Hindlimb muscle (tissue), 1 donor: ENCODE measurements at regions not wholly inside any gene's neighbourhood (a gene's known extent, or its start where the extent isn't known, plus 50 kb on each side); places are given as distances from the start of the nearest gene placed in this dataset.

Source experiments
- DNase-seq: peaks from one replicate; pipeline ENCODE4 v3.0.0-alpha.2; 2013

GRCh38 chr6:92806254-92806653 is 613.1 kb downstream of the EPHA7 start:
- DNase-seq: no peak

DNA sequence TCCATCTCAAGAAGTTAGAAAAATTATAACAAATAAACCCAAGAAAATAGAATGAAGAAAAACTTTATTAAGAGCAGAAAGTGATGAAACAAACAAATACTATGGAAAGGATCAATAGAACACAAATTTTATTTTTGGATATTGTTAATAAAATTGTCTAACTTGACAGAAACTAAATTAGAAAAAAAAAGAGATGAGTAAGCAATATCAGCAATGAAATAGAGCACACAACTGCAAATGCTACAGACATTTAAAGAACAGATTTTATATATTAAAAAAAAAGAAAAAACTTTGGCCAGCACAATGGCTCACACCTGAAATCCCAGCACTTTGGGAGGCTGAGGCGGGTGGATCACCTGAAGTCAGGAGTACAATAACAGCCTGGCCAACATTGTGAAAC is 628.0 kb downstream of the EPHA7 start:
- no peak for DNase-seq

GRCh38 chr6:92790381-92790780 is 629.0 kb downstream of the EPHA7 start:
- no peak for DNase-seq

DNA sequence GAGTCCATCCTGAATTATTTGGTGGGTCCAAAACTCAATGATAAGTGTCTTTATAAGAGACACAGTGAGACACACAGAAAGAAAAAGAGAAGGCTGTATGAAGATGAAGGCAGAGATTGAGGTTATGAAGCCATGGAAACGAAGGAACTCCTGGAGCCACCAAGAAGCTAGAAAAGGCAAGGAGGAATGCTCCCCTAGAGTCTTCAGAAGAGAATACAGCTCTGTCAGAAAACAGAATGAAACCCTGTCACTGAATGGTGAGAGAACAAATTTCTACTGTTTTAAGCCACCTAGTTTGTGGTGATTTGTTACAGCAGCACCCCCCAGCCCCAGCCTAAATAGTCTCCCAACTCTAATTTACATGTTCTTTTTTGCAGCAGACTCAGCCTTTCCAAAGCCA is 635.1 kb downstream of the EPHA7 start:
- DNase-seq: no peak

DNA sequence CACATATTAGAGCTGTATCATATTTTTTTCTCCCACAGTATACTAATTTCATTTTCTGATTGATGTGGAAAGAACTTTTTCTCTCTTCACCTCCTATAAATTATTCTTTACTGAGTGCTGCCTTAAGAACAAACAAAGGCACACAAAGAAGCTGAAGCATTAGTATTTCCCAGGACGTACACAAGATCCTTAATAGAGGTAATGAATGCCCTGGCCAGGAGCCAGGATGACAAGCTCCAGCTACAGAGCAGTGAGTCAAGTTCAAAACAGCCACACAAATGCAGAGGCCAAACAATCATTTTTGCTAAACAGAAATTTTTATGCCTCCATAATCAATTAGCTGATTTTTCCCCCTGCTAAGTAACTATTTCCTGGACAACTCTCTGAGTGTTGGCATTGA is 639.6 kb downstream of the EPHA7 start:
- DNase-seq: peak; percentile 36

GRCh38 chr6:92777146-92777740 is 642.1 kb downstream of the EPHA7 start:
- DNase-seq: peak; percentile 22

DNA sequence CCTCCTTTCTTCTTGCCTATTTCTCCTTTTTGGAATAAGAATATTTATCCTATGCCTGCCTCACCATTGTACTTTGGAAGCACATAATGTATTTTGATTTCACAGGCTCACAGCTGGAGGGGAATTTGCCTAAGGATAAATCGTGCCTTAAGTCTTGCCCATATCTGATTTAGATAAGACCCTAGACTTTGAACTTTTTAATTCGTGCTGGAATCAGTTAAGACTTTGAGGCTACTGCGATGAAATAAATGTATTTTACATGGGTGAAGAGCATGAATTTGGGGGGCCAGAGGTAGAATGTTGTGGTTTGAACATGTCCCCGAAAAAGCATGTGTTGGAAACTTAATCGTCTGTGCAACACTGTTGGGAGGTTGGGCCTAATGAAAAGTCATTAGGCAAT is 648.8 kb downstream of the EPHA7 start:
- no peak for DNase-seq

- DNase-seq: no peak
Observed at GRCh38 chr6:92767101-92767500, 652.3 kb downstream of the EPHA7 start.

DNA sequence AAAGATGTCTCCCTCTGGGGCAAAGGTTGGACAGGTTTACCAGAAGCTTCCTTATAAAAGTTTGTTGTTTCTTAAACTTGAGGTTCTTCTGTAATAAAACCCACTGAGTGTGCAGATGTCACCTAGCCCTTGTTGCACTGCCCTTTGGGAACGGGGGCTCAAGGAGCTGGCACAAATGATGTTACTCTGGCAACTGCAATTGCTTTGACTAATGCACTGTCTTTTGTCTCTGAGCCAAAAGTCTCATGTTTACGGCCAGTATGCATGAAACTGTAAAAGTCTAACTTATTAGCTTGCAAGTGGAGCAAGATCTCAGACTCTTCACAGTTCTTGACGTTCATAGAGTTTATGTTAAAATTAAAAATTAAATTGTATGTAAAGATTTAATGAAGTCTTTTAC is 655.7 kb downstream of the EPHA7 start:
- DNase-seq: no peak

DNA sequence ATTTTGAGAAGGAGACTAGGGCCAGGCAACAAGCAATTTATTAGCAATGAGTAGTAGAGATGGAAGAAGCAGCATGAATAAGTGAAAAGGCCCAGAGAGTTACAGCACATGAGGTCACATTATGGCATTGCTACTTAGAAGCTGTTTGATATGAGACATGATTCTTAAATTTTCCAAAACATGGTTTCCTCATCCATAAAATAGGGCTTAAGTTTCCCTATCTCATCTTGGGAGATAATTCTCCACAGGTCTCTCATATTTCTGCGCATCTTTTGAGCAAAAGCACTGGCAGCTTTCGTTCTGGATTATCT is 656.1 kb downstream of the EPHA7 start:
- DNase-seq: no peak

GRCh38 chr6:92762443-92763273 is 656.7 kb downstream of the EPHA7 start:
- no peak for DNase-seq

- DNase-seq: no peak
Observed at GRCh38 chr6:92759178-92759577, 660.2 kb downstream of the EPHA7 start.

GRCh38 chr6:92757925-92758324 is 661.4 kb downstream of the EPHA7 start:
- no peak for DNase-seq

- no peak for DNase-seq
Observed at GRCh38 chr6:92756912-92757311, 662.4 kb downstream of the EPHA7 start.

DNA sequence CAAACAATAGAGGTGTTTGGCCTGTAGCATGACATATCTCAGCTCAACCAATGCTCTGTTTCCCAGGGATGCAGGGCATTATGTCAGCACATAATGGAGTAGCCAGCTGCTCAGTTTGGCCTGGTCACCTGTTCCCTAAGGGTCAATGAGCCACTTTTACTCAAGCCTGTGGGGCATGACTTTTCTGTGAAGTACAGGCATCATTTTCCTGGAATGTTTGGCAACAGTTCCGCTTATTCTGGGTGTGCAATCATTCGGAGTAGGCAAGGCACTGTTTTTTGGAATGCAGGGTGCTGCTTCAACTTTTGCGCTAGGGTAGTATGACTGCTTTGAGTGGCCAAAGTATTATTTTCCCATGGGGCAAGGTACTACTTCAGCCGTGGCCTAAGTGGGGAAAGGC is 665.4 kb downstream of the EPHA7 start:
- DNase-seq: no peak

- no peak for DNase-seq
Observed at GRCh38 chr6:92752114-92752513, 667.2 kb downstream of the EPHA7 start.

GRCh38 chr6:92748131-92748530 is 671.2 kb downstream of the EPHA7 start:
- DNase-seq: no peak

DNA sequence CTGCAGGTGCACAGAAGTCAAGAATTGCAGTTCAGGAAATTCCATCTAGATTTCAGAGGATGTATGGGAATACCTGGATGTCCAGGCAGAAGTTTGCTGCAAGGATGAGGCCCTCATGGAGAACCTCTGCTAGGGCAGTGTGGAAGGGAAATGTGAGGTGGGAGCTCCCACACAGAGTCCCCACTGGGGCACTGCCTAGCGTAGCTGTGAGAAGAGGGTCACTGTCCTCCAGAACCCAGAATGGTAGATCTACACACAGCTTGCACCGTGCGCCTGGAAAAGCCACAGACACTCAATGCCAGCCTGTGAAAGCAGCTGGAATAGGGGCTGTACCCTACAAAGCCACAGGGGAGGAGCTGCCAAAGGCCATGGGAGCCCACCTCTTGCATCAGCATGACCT is 681.4 kb downstream of the EPHA7 start:
- DNase-seq: no peak

DNA sequence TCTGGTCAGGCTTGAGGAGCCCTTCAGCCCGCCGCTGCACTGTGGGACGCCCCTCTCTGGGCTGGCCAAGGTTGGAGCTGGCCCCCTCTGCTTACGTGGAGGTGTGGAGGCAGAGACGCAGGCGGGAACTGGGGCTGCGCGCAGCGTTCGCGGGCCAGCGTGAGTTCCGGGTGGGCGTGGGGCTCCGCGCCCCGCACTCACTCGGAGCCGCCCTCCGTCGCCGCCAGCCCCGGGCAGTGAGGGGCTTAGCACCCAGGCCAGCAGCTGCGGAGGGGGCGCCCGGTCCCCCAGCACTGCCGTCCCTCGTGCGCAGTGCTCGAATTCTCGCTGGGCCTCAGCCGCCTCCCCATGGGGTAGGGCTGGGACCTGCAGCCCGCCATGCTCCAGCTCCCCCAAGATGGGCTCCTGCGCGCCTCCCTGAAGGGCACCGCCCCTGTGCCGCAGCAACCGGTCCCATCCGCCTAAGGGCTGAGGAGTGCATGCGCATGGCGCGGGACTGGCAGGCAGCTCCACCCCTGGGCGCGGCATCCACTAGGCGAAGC is 695.9 kb downstream of the EPHA7 start:
- DNase-seq: no peak

DNA sequence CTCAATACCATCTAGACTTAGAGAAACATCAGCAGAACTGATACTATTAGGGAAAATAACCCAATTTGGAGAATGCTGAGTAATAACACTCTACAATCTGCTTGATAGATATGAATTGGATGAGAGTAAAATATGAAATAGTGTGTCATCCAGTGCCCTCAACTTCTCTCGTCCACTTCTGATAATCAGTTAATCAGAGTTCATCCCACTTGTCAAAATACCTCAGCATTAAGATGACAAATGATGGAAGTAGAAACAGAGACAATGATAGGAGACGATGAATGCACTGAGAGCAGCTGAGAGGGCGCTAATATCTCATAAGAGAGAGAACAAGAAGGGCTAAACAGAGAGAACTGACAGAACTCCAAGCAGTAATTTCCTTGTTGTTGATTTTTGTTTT is 699.6 kb downstream of the EPHA7 start:
- no peak for DNase-seq

DNA sequence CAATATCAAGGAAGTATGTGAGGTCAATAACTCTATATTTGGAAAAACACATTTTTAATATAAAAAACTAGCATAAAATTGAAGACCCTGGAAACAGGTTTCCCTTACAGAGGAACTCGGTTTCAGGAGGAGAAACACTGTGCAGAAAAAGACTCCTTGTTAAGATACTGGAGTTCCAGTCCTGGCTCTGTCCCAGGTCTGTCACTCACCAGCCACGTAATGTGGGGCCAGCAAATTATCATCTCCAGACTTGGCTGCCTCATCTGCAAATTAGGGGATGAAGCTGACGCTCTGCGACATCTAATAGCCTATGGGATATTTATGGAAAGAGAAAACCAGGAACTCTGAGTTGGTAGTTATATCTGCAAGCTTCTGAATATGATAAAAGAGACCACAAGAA is 702.7 kb downstream of the EPHA7 start:
- no peak for DNase-seq

DNA sequence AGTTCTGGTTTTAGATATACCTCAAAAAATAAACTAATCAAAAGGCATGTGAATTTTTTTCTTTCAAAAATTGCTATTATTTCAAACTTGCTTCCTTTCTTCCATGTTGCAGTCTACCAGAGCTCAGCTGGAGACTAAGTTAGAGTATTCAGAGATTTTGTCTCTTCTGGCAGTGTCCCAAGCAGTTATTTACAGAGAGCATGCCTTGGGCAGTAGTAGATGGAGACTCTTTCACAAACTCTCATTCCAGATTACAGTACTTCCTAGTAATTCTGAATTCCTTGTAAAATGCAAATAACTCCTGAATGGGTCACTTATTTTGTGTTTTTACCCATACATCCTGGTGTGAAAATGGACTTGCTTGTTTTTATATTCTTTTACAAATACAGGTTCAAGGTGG is 703.4 kb downstream of the EPHA7 start:
- DNase-seq: peak; percentile 14

- DNase-seq: no peak
Observed at GRCh38 chr6:92714346-92714745, 705.0 kb downstream of the EPHA7 start.

GRCh38 chr6:92710048-92710447 is 709.3 kb downstream of the EPHA7 start:
- no peak for DNase-seq
